ENCODE measurements at regions not wholly inside any gene's neighbourhood (a gene's known extent, or its start where the extent isn't known, plus 50 kb on each side); places are given as distances from the start of the nearest gene placed in this dataset.
"Not testable (repeated sequence)": the region's sequence is repeated elsewhere in the genome, so short reads cannot be mapped to it uniquely, and the experiment has no call there.

GRCh38 chr6:85085875-85086274, 321.5 kb upstream of the TBX18 start:
- no peak for DNase-seq (ENCODE audit: extremely low spot score)
- ChIA-PET POLR2A (no interaction called here), CTCF (no interaction called here)
- TF ChIP-seq CTCF (IDR thresholded peaks at IDR 0.05; ENCODE audit: control extremely low read depth, extremely low read depth, low read depth, missing control alignments): no peak

- POLR2A ChIA-PET: no interaction called here
- no peak for TF ChIP-seq CTCF (IDR thresholded peaks at IDR 0.05; ENCODE audit: control extremely low read depth, extremely low read depth, low read depth, missing control alignments)
- CTCF ChIA-PET: interaction anchor here (1.4 kb wide), 1 partner anchor 9 kb away, joined by 5 read pairs; no protein-coding TSS in a partner anchor
- DNase-seq (ENCODE audit: extremely low spot score): no peak
Observed at GRCh38 chr6:85081102-85081501, 316.7 kb upstream of the TBX18 start.

- POLR2A ChIA-PET: no interaction called here
- no peak for DNase-seq (ENCODE audit: extremely low spot score)
- CTCF ChIA-PET: interaction anchor here (1.4 kb wide), 1 partner anchor 10 kb away, joined by 5 read pairs; no protein-coding TSS in a partner anchor
- no peak for TF ChIP-seq CTCF (IDR thresholded peaks at IDR 0.05; ENCODE audit: control extremely low read depth, extremely low read depth, low read depth, missing control alignments)
Observed at GRCh38 chr6:85079761-85080160, 315.4 kb upstream of the TBX18 start.

- DNase-seq (ENCODE audit: extremely low spot score): no peak
- ChIA-PET POLR2A (no interaction called here), CTCF (interaction anchor here (1.1 to 1.4 kb wide), 2 partner anchors 10 to 12 kb away, joined by 3 to 4 read pairs; no protein-coding TSS in a partner anchor)
- no peak for TF ChIP-seq CTCF (IDR thresholded peaks at IDR 0.05; ENCODE audit: control extremely low read depth, extremely low read depth, low read depth, missing control alignments)
Observed at GRCh38 chr6:85078058-85078457, 313.7 kb upstream of the TBX18 start.

GRCh38 chr6:85077098-85077497, 312.7 kb upstream of the TBX18 start:
- ChIA-PET CTCF (interaction anchor here (1.1 to 1.6 kb wide), 4 partner anchors 11 to 40 kb away, joined by 3 to 4 read pairs (median 3); no protein-coding TSS in a partner anchor), POLR2A (no interaction called here)
- no peak for DNase-seq (ENCODE audit: extremely low spot score)
- TF ChIP-seq CTCF (IDR thresholded peaks at IDR 0.05; ENCODE audit: control extremely low read depth, extremely low read depth, low read depth, missing control alignments): no peak

- DNase-seq (ENCODE audit: extremely low spot score); POLR2A ChIA-PET; CTCF ChIA-PET: not testable (repeated sequence)
Observed at GRCh38 chr6:85071845-85072244, 307.4 kb upstream of the TBX18 start.

GRCh38 chr6:85069577-85069976, 305.2 kb upstream of the TBX18 start:
- DNase-seq (ENCODE audit: extremely low spot score): no peak
- POLR2A ChIA-PET: no interaction called here
- CTCF ChIA-PET: no interaction called here
- no peak for TF ChIP-seq CTCF (IDR thresholded peaks at IDR 0.05; ENCODE audit: control extremely low read depth, extremely low read depth, low read depth, missing control alignments)

Measured in GM10248 (cell line).